Endodermal cell (in vitro differentiated cells): ENCODE measurements at regions not wholly inside any gene's neighbourhood (a gene's known extent, or its start where the extent isn't known, plus 50 kb on each side); places are given as distances from the start of the nearest gene placed in this dataset.
"Not testable (repeated sequence)": the region's sequence is repeated elsewhere in the genome, so short reads cannot be mapped to it uniquely, and the experiment has no call there.

Source experiments
- DNase-seq: peaks from one replicate; pipeline ENCODE4 v3.0.0-alpha.2; 2017
- H3K27ac ChIP-seq: 2 replicates; pipeline ENCODE4 v1.5.1; 2013; ENCODE audit warnings: mild to moderate bottlenecking, low read depth, low read length, moderate library complexity
- H3K27me3 ChIP-seq: 2 replicates; pipeline ENCODE4 v1.6.1; 2013; ENCODE audit warnings: mild to moderate bottlenecking, low read length, moderate library complexity; ENCODE audit not compliant: insufficient read depth, control insufficient read depth, poor library complexity, severe bottlenecking
- H3K36me3 ChIP-seq: 2 replicates; pipeline ENCODE4 v1.7.0; 2013; ENCODE audit warnings: mild to moderate bottlenecking, low read length, moderate library complexity; ENCODE audit not compliant: control insufficient read depth, insufficient read depth
- H3K4me1 ChIP-seq: one replicate; pipeline ENCODE4 v1.7.0; 2013; ENCODE audit warnings: low read length; ENCODE audit not compliant: control insufficient read depth, insufficient read depth
- H3K4me3 ChIP-seq: 2 replicates; pipeline ENCODE4 v1.5.1; 2013; ENCODE audit warnings: mild to moderate bottlenecking, low read length, moderate library complexity
- H3K9ac ChIP-seq: 2 replicates; pipeline ENCODE4 v1.6.1; 2013; ENCODE audit warnings: mild to moderate bottlenecking, low read length, moderate library complexity; ENCODE audit not compliant: poor library complexity, severe bottlenecking; ENCODE audit errors: extremely low read depth
- H3K9me3 ChIP-seq: 2 replicates; pipeline ENCODE4 v1.6.1; 2013; ENCODE audit warnings: mild to moderate bottlenecking, low read length, moderate library complexity; ENCODE audit not compliant: control insufficient read depth
- H3K27ac Mint-ChIP-seq: 2 replicates; pipeline ENCODE4 v1.8.0; 2020; ENCODE audit warnings: mixed read lengths
- H3K27me3 Mint-ChIP-seq: 2 replicates; pipeline ENCODE4 v1.8.0; 2021; ENCODE audit warnings: mild to moderate bottlenecking, mixed read lengths; ENCODE audit not compliant: insufficient read depth
- H3K36me3 Mint-ChIP-seq: 2 replicates; pipeline ENCODE4 v1.8.0; 2020; ENCODE audit warnings: low read depth, mixed read lengths
- H3K4me1 Mint-ChIP-seq: 2 replicates; pipeline ENCODE4 v1.8.0; 2020; ENCODE audit warnings: mixed read lengths
- H3K4me3 Mint-ChIP-seq: 2 replicates; pipeline ENCODE4 v1.8.0; 2020; ENCODE audit warnings: mild to moderate bottlenecking, moderate library complexity, mixed read lengths
- H3K9me3 Mint-ChIP-seq: 2 replicates; pipeline ENCODE4 v1.8.0; 2020; ENCODE audit warnings: mild to moderate bottlenecking, mixed read lengths
- CTCF ChIP-seq: fragments of 200-600 bp; sonication (generic); conservative IDR thresholded peaks from 2 replicates; pipeline ENCODE4 v1.5.0; 2021; ENCODE audit warnings: antibody characterized with exemption, mild to moderate bottlenecking
- WGBS, 2 experiments: methylation state at CpG; one replicate each; pipeline versions ENCODE4 v1.1.5 to v1.1.7; 2013; ENCODE audit warnings: missing lambda C conversion rate in 2 of 2, mixed read lengths in 1 of 2; ENCODE audit not compliant: insufficient coverage in 1 of 2, insufficient read length in 1 of 2; 5-methylcytosine and 5-hydroxymethylcytosine counted together

- DNase-seq, H3K4me3 ChIP-seq, H3K4me1 Mint-ChIP-seq, H3K27ac Mint-ChIP-seq, H3K27me3 ChIP-seq, H3K36me3 Mint-ChIP-seq, H3K27ac ChIP-seq, H3K36me3 ChIP-seq, H3K4me1 ChIP-seq, H3K9ac ChIP-seq, H3K4me3 Mint-ChIP-seq: not testable (repeated sequence)
- peaks cover 33% of the 10 kb centered on the region for H3K9me3 Mint-ChIP-seq
- peaks cover 14% of the 10 kb centered on the region for H3K27me3 Mint-ChIP-seq
- WGBS, 2 experiments = 82% methylated on average over 11 of the region's 16 CpGs; no CpG with 5 or more reads in 1 of the 2 experiments
- H3K9me3 ChIP-seq = peaks cover 12% of the 10 kb centered on the region
Measured at GRCh38 chr1:219863816-219864215, 64.5 kb downstream of the SLC30A10 start.

GRCh38 chr1:219862366-219862765 lies 66.0 kb downstream of the SLC30A10 start:
- peaks cover 17% of the 10 kb centered on the region for H3K27me3 Mint-ChIP-seq
- WGBS, 2 experiments = 0 to 66% methylated on average over 1 of the region's 1 CpG
- no peaks in the 10 kb centered on the region for H3K36me3 ChIP-seq
- peaks cover 5% of the 10 kb centered on the region for H3K36me3 Mint-ChIP-seq
- H3K4me3 Mint-ChIP-seq = no peak overlapping the region
- H3K27ac Mint-ChIP-seq = no peak overlapping the region
- H3K4me1 ChIP-seq = no peaks in the 10 kb centered on the region
- no peak overlapping the region for H3K9ac ChIP-seq
- no peak overlapping the region for H3K27ac ChIP-seq
- peaks cover 12% of the 10 kb centered on the region for H3K9me3 ChIP-seq
- no peak for TF ChIP-seq CTCF
- no peak overlapping the region for H3K4me3 ChIP-seq
- no peaks in the 10 kb centered on the region for H3K4me1 Mint-ChIP-seq
- no peak for DNase-seq
- H3K27me3 ChIP-seq = no peaks in the 10 kb centered on the region
- peaks cover 29% of the 10 kb centered on the region for H3K9me3 Mint-ChIP-seq

GRCh38 chr1:219858980-219859379 lies 69.4 kb downstream of the SLC30A10 start:
- H3K9me3 Mint-ChIP-seq = peaks cover 33% of the 10 kb centered on the region

More at GRCh38 chr1:219858980-219859379, 69.4 kb downstream of the SLC30A10 start:
- H3K9me3 ChIP-seq = peaks cover 12% of the 10 kb centered on the region
- no peak overlapping the region for H3K9ac ChIP-seq
- no peaks in the 10 kb centered on the region for H3K27me3 ChIP-seq
- H3K4me1 Mint-ChIP-seq = peaks cover 2% of the 10 kb centered on the region
- no peak overlapping the region for H3K27ac Mint-ChIP-seq
- H3K4me1 ChIP-seq = no peaks in the 10 kb centered on the region
- DNase-seq = no peak
- WGBS, 2 experiments = 83% methylated on average over 2 of the region's 3 CpGs; no CpG with 5 or more reads in 1 of the 2 experiments
- no peaks in the 10 kb centered on the region for H3K36me3 ChIP-seq
- no peak overlapping the region for H3K27ac ChIP-seq
- peaks cover 5% of the 10 kb centered on the region for H3K36me3 Mint-ChIP-seq
- no peak overlapping the region for H3K4me3 ChIP-seq
- no peak for TF ChIP-seq CTCF
- peaks cover 25% of the 10 kb centered on the region for H3K27me3 Mint-ChIP-seq
- H3K4me3 Mint-ChIP-seq = no peak overlapping the region
